T-cell (primary cell): ENCODE measurements at regions not wholly inside any gene's neighbourhood (a gene's known extent, or its start where the extent isn't known, plus 50 kb on each side); places are given as distances from the start of the nearest gene placed in this dataset.
"Not testable (repeated sequence)": the region's sequence is repeated elsewhere in the genome, so short reads cannot be mapped to it uniquely, and the experiment has no call there.

Experiments used
- ATAC-seq, 4 experiments: fragments of 200-7000 bp in 3 of 4; fragments of 150-1000 bp in 1 of 4; cut with Tn5 transposase; replicated peaks in 1 of 4; 1 replicate in 3 of 4; 2 replicates in 1 of 4; pipeline ENCODE4 v1.10.0; 2021; ENCODE audit warnings: moderate library complexity in 3 of 4, mild to moderate bottlenecking in 2 of 4, moderate number of reproducible peaks in 1 of 4
- CTCF ChIA-PET, 2 donors: fragments of 300-600 bp; sonication (Branson Sonifier 250); formaldehyde crosslinking; loops; one replicate each; lab custom pipeline; 2022; ENCODE audit warnings: antibody characterized with exemption in 2 of 2; lab: Charles Lee
- POLR2A ChIA-PET, 2 donors: fragments of 300-600 bp; sonication (Branson Sonifier 250); formaldehyde crosslinking; loops; one replicate each; lab custom pipeline; 2022; ENCODE audit warnings: antibody characterized with exemption in 2 of 2; lab: Charles Lee
- DNase-seq, 35 experiments: peaks; one replicate each; pipeline versions ENCODE4 v3.0.0 to v3.0.0-alpha.2; 2013 to 2023
- H3K27ac ChIP-seq: one replicate; pipeline ENCODE4 v1.5.1; 2013; ENCODE audit warnings: low read length
- H3K27me3 ChIP-seq, 2 experiments: replicated peaks in 1 of 2; 1 replicate in 1 of 2; 2 replicates in 1 of 2; pipeline versions ENCODE4 v1.6.1 to v1.7.0; 2013; ENCODE audit warnings: low read length in 1 of 2, mixed read lengths in 1 of 2; ENCODE audit not compliant: control insufficient read depth in 2 of 2, insufficient read depth in 2 of 2; ENCODE audit errors: extremely low read depth in 1 of 2
- H3K36me3 ChIP-seq, 2 donors: 1 replicate in 1 of 2; 2 replicates in 1 of 2; pipeline versions ENCODE4 v1.6.1 to v1.7.0; 2013; ENCODE audit warnings: low read length in 1 of 2; ENCODE audit not compliant: control insufficient read depth in 2 of 2, insufficient read depth in 1 of 2; ENCODE audit errors: extremely low read depth in 1 of 2
- H3K4me1 ChIP-seq, 2 experiments: 1 replicate in 1 of 2; 2 replicates in 1 of 2; pipeline versions ENCODE4 v1.6.1 to v1.7.0; 2013; ENCODE audit warnings: low read length in 2 of 2, mixed read lengths in 1 of 2; ENCODE audit not compliant: insufficient read depth in 2 of 2, control insufficient read depth in 1 of 2; ENCODE audit errors: extremely low read depth in 1 of 2
- H3K4me3 ChIP-seq, 2 donors: 1 replicate in 1 of 2; 2 replicates in 1 of 2; pipeline versions ENCODE4 v1.5.1 to v1.7.0; 2013; ENCODE audit warnings: mild to moderate bottlenecking in 2 of 2, low read length in 1 of 2, moderate library complexity in 1 of 2; ENCODE audit not compliant: control insufficient read depth in 1 of 2; ENCODE audit errors: extremely low read depth in 1 of 2
- H3K9me3 ChIP-seq: 2 replicates; pipeline ENCODE4 v1.7.0; 2013
- H3K27ac Mint-ChIP-seq, 2 donors: one replicate each; pipeline ENCODE4 v1.8.0; 2020 to 2021; ENCODE audit warnings: mild to moderate bottlenecking in 2 of 2, mixed read lengths in 2 of 2
- H3K27me3 Mint-ChIP-seq, 2 donors: one replicate each; pipeline ENCODE4 v1.8.0; 2021 to 2022; ENCODE audit warnings: mixed read lengths in 2 of 2
- H3K36me3 Mint-ChIP-seq: one replicate; pipeline ENCODE4 v1.8.0; 2021; ENCODE audit warnings: mixed read lengths
- H3K4me1 Mint-ChIP-seq, 3 donors: one replicate each; pipeline ENCODE4 v1.8.0; 2020 to 2022; ENCODE audit warnings: mixed read lengths in 3 of 3, mild to moderate bottlenecking in 1 of 3
- H3K4me3 Mint-ChIP-seq, 3 donors: one replicate each; pipeline ENCODE4 v1.8.0; 2020 to 2022; ENCODE audit warnings: mild to moderate bottlenecking in 3 of 3, mixed read lengths in 3 of 3, moderate library complexity in 3 of 3
- H3K9me3 Mint-ChIP-seq, 3 donors: one replicate each; pipeline ENCODE4 v1.8.0; 2020 to 2022; ENCODE audit warnings: mixed read lengths in 3 of 3
- WGBS: methylation state at CpG from one replicate; pipeline ENCODE4 v1.1.5; 2013; ENCODE audit warnings: missing lambda C conversion rate; ENCODE audit not compliant: insufficient coverage; 5-methylcytosine and 5-hydroxymethylcytosine counted together

DNA sequence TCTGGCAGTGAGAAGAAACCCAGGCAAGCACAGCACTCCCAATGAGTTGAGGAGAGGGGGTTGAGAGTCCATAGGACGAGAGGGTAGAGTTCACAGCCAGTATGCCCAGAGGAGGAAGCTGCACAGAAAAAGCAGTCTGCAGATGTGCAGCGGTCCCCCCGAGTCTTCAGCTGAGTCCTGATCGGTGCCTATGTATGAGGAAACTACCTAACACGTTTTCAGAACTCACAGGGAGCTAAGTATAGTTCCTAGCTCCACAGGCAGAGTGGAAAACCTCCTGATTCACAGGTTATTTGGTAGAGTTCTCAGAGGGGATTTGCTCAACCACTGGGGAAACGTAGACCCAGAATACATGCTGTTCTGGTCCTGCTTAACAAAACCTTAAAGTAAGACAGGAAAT lies 271.3 kb upstream of the CNTNAP2 start:
- no peaks in the 10 kb centered on the region for H3K4me1 Mint-ChIP-seq
- H3K4me1 ChIP-seq: no peaks in the 10 kb centered on the region
- no peak overlapping the region for H3K4me3 ChIP-seq
- 60% methylated on average over 4 of the region's 6 CpGs for WGBS
- H3K9me3 Mint-ChIP-seq: peaks cover 9 to 14% (median 12%) of the 10 kb centered on the region in 3 donors
- no peak overlapping the region for H3K27ac ChIP-seq
- ATAC-seq (no peak), DNase-seq (no peak)
- H3K27me3 Mint-ChIP-seq: no peaks in the 10 kb centered on the region
- ChIA-PET POLR2A (no interaction called here), CTCF (no interaction called here)
- no peaks in the 10 kb centered on the region for H3K27me3 ChIP-seq
- H3K36me3 ChIP-seq: no peaks in the 10 kb centered on the region
- no peak overlapping the region for H3K27ac Mint-ChIP-seq
- no peaks in the 10 kb centered on the region for H3K36me3 Mint-ChIP-seq
- H3K4me3 Mint-ChIP-seq: no peak overlapping the region
- no peaks in the 10 kb centered on the region for H3K9me3 ChIP-seq

DNA sequence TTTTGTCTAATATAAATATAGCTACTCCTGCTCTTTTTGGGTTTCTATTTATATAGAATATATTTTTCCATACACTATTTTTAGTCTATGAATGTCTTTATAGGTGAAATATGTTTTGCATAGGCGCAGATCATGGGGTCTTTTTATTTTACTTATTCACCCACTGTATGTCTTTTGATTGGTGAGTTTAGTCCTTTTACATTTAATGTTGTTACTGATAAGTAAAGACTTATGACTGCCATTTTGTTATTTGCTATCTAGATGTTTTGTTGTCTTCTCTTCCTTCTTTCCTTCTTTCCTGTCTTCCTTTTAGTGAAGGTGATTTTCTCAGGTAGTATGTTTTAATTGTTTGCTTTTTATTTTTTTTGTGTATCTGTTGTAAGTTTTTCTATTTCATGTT lies 276.8 kb upstream of the CNTNAP2 start:
- ChIA-PET POLR2A (no interaction called here), CTCF (no interaction called here)
- no peak overlapping the region for H3K4me3 ChIP-seq
- peaks cover 18 to 28% (median 25%) of the 10 kb centered on the region in 3 donors for H3K9me3 Mint-ChIP-seq
- H3K27me3 ChIP-seq: no peaks in the 10 kb centered on the region
- no peak overlapping the region for H3K4me3 Mint-ChIP-seq
- no peak overlapping the region for H3K27ac ChIP-seq
- no peaks in the 10 kb centered on the region for H3K4me1 Mint-ChIP-seq
- ATAC-seq (no peak), DNase-seq (no peak)
- H3K9me3 ChIP-seq: no peaks in the 10 kb centered on the region
- no CpG with 5 or more reads among the region's 1 CpG for WGBS
- no peaks in the 10 kb centered on the region for H3K36me3 ChIP-seq
- no peak overlapping the region for H3K27ac Mint-ChIP-seq
- H3K36me3 Mint-ChIP-seq: no peaks in the 10 kb centered on the region
- no peaks in the 10 kb centered on the region for H3K4me1 ChIP-seq
- H3K27me3 Mint-ChIP-seq: no peaks in the 10 kb centered on the region

DNA sequence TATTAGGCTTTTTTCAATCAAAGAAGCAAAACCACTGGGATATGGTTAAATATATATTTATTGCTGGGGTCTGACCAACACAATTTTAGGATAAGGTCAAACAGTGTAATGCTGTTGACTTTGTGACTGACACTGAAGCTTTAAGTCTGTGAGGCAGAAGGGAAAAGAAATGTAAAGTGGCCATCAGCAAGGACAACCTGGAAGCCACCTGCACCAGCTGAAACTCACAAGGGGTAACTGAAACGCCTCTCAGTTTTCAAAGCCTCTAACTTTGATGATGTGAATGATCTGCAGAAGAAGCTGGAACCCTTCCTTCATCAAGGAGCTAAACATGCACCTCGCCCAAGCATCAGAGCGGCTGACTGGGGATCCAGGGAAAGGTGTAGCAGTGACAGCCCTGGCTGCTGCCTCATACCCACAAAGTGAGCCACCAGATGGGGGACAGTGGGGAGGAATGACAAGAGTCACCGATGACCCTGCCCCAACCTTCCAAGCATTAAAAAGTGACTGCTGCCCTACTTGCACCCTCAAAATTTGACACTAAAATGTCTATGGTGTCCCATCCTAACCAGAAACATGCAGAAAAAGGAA lies 284.9 kb upstream of the CNTNAP2 start:
- Mint-ChIP-seq H3K4me3 (no peak overlapping the region), H3K9me3 (peaks cover 7 to 18% (median 16%) of the 10 kb centered on the region in 3 donors), H3K27ac (no peak overlapping the region), H3K36me3 (no peaks in the 10 kb centered on the region), H3K4me1 (no peaks in the 10 kb centered on the region), H3K27me3 (no peaks in the 10 kb centered on the region)
- ATAC-seq: no peak
- H3K27me3 ChIP-seq: no peaks in the 10 kb centered on the region
- H3K9me3 ChIP-seq: no peaks in the 10 kb centered on the region
- no peak for DNase-seq
- H3K4me3 ChIP-seq: no peak overlapping the region
- POLR2A ChIA-PET: no interaction called here
- H3K4me1 ChIP-seq: no peaks in the 10 kb centered on the region
- no peak overlapping the region for H3K27ac ChIP-seq
- WGBS: 83% methylated on average over 3 of the region's 4 CpGs
- no peaks in the 10 kb centered on the region for H3K36me3 ChIP-seq
- CTCF ChIA-PET: no interaction called here

DNA sequence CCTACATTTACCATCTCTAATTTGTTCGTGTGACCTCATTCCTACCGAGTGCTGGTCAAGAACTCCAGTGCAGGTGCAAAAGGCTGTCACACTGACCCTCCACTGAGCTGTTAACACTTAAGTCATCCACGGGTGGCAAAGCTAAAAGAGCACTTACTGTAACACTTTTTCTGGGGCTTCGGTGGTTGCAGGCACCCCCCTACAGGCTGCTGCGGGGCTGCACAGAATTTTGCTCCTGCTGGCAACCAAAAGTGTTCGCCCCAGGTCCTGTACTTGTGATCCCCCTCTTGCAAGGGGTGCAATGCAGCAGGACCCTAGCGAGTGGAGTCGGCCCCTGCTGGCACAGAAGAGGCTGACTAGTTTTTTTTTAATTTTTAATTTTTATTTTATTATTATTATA lies 298.9 kb upstream of the CNTNAP2 start:
- no peak overlapping the region for H3K27ac Mint-ChIP-seq

DNA sequence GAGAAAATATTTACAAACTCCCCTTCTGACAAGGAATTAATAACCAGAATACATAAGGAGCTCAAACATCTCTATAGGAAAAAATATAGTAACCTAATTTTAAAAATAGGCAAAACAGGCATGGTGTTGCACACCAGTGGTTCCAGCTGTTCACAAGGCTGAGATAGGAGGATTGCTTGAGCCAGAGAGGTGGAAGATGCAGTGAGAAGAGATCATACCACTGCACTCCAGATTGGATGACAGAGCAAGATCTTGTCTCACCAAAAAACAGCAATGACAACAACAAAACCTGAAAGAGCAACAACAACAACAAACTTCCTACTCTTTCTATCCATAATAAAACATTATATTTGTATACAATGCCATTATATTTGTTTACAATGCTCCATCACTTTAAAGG lies 304.4 kb upstream of the CNTNAP2 start:
- Histone ChIP-seq H3K36me3 (no peaks in the 10 kb centered on the region), H3K27me3 (no peaks in the 10 kb centered on the region), H3K27ac (no peak overlapping the region), H3K4me1 (no peaks in the 10 kb centered on the region), H3K4me3 (no peak overlapping the region), H3K9me3 (no peaks in the 10 kb centered on the region)
- no peak for DNase-seq
- ChIA-PET POLR2A (no interaction called here), CTCF (no interaction called here)
- Mint-ChIP-seq H3K27me3 (no peaks in the 10 kb centered on the region), H3K4me1 (no peaks in the 10 kb centered on the region), H3K9me3 (peaks cover 0 to 12% (median 3%) of the 10 kb centered on the region in 3 donors), H3K36me3 (no peaks in the 10 kb centered on the region), H3K27ac (no peak overlapping the region), H3K4me3 (no peak overlapping the region)
- ATAC-seq: no peak

More for the DNA sequence above, 298.9 kb upstream of the CNTNAP2 start:
- H3K4me3 ChIP-seq: no peak overlapping the region
- no peaks in the 10 kb centered on the region for H3K36me3 ChIP-seq
- no peaks in the 10 kb centered on the region for H3K4me1 Mint-ChIP-seq
- no peak for DNase-seq
- no peaks in the 10 kb centered on the region for H3K27me3 Mint-ChIP-seq
- H3K36me3 Mint-ChIP-seq: no peaks in the 10 kb centered on the region
- CTCF ChIA-PET: no interaction called here
- POLR2A ChIA-PET: no interaction called here
- no peaks in the 10 kb centered on the region for H3K9me3 ChIP-seq
- no peaks in the 10 kb centered on the region for H3K4me1 ChIP-seq
- WGBS: 80% methylated on average over 6 of the region's 8 CpGs
- H3K9me3 Mint-ChIP-seq: peaks cover 3 to 22% (median 16%) of the 10 kb centered on the region in 3 donors
- H3K27me3 ChIP-seq: no peaks in the 10 kb centered on the region
- H3K27ac ChIP-seq: no peak overlapping the region
- no peak overlapping the region for H3K4me3 Mint-ChIP-seq
- no peak for ATAC-seq

DNA sequence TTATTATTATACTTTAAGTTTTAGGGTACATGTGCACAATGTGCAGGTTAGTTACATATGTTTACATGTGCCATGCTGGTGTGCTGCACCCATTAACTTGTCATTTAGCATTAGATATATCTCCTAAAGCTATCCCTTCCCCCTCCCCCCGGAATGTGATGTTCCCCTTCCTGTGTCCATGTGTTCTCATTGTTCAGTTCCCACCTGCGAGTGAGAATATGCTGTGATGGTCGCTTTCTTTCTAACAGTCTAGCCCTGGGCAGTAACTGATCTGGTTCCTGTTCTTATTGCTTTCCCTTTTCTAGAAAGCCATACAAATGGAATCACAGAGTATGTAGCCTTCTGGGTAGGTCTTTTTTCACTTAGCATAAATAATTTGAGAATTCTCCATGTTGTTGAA lies 311.1 kb upstream of the CNTNAP2 start:
- H3K36me3 Mint-ChIP-seq, H3K9me3 ChIP-seq, POLR2A ChIA-PET, H3K27ac ChIP-seq, H3K4me1 ChIP-seq, H3K4me3 Mint-ChIP-seq, H3K36me3 ChIP-seq, H3K27me3 ChIP-seq, H3K4me1 Mint-ChIP-seq, H3K4me3 ChIP-seq, DNase-seq, ATAC-seq, H3K27ac Mint-ChIP-seq, H3K27me3 Mint-ChIP-seq: not testable (repeated sequence)
- no CpG with 5 or more reads among the region's 3 CpGs for WGBS
- H3K9me3 Mint-ChIP-seq: peaks cover 10 to 15% (median 11%) of the 10 kb centered on the region in 3 donors
- CTCF ChIA-PET: interaction anchor here in 1 of 2 donors (0.6 kb wide), 1 partner anchor 51 kb away, joined by 3 read pairs; no protein-coding TSS in a partner anchor

DNA sequence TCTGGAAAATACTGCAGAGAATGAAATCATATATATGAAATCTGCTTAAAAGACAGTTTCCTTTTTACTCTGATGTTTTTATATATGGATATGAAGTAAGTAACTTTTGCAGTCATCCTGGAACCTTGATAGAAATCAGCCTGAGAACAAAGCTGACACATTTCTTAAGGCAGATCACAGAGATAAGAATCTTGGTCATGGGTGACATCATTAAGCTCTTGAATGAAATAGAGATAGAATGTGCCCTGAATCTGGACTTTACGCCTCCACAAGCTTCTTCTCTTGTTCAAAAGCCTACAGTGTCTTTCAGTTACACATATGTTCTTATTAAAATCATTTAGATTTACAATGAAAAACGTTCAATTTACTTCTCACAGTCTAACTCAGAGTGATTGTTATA lies 319.1 kb upstream of the CNTNAP2 start:
- H3K27me3 Mint-ChIP-seq: no peaks in the 10 kb centered on the region
- POLR2A ChIA-PET: no interaction called here

More for the DNA sequence above, 319.1 kb upstream of the CNTNAP2 start:
- H3K27ac Mint-ChIP-seq: no peak overlapping the region
- no peak for ATAC-seq
- H3K36me3 ChIP-seq: no peaks in the 10 kb centered on the region
- H3K4me3 ChIP-seq: no peak overlapping the region
- no peaks in the 10 kb centered on the region for H3K4me1 ChIP-seq
- H3K9me3 ChIP-seq: no peaks in the 10 kb centered on the region
- peaks cover 8 to 12% (median 10%) of the 10 kb centered on the region in 3 donors for H3K9me3 Mint-ChIP-seq
- no peak for DNase-seq
- no peaks in the 10 kb centered on the region for H3K4me1 Mint-ChIP-seq
- H3K4me3 Mint-ChIP-seq: no peak overlapping the region
- H3K36me3 Mint-ChIP-seq: no peaks in the 10 kb centered on the region
- no CpG with 5 or more reads among the region's 2 CpGs for WGBS
- no peaks in the 10 kb centered on the region for H3K27me3 ChIP-seq
- no peak overlapping the region for H3K27ac ChIP-seq
- CTCF ChIA-PET: no interaction called here
